ENCODE measurements at regions not wholly inside any gene's neighbourhood (a gene's known extent, or its start where the extent isn't known, plus 50 kb on each side); places are given as distances from the start of the nearest gene placed in this dataset.

DNA sequence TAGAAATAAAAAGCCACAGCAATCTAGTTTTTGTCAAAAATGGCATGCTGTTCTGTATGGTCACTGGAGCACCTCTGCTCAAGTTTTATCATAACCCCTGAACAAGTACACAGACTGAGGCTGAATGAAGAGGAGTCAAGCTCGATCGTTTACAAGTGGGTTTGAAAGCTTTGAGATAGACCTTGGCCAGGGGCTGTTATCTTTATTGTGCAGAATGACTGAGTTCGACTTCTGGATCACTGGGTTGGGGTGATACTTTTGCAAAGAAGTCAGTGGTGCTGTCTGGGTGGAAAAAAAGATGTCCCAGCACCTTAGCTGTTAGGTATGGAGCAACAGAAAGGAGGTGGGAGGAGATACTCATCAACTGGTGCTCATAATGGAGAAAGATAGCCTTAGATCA is 446.0 kb downstream of the HACE1 start:
- DNase-seq (ENCODE audit: low read depth in 1 of 2, low spot score in 1 of 2): no peak
- no peak for TF ChIP-seq CTCF (IDR thresholded peaks at IDR 0.05; ENCODE audit: low read depth, low read length)
- H3K36me3 ChIP-seq: no peaks in the 10 kb centered on the region
- H3K9me3 ChIP-seq (ENCODE audit: low read depth): no peaks in the 10 kb centered on the region
- H3K27me3 ChIP-seq: no peaks in the 10 kb centered on the region
- no peak overlapping the region for H3K4me3 ChIP-seq
- no peaks in the 10 kb centered on the region for H3K4me1 ChIP-seq (ENCODE audit: low read depth)
- H3K27ac ChIP-seq: no peak overlapping the region

DNA sequence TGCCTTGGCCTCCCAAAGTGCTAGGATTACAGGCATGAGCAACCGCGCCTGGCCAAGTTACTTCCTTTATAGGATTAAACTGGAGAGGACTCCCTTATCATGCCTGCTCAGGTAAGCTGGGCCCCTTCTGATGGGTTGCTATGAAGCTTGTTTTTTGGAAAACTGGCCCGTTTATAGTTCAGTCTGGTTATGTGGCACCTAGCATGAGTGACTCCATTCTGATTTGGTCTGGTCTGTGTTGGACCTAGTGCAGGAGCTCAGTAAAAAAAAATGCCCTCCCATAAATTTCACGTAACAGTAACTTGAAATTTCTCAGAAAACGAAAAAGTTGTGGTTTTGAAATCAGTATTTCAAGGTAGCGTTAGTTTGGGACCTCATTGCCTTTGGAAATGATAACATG is 448.4 kb downstream of the HACE1 start:
- Histone ChIP-seq H3K9me3 (ENCODE audit: low read depth) (no peaks in the 10 kb centered on the region), H3K27ac (no peak overlapping the region), H3K27me3 (no peaks in the 10 kb centered on the region), H3K36me3 (no peaks in the 10 kb centered on the region), H3K4me3 (no peak overlapping the region), H3K4me1 (ENCODE audit: low read depth) (no peaks in the 10 kb centered on the region)
- DNase-seq (ENCODE audit: low read depth in 1 of 2, low spot score in 1 of 2): no peak
- no peak for TF ChIP-seq CTCF (IDR thresholded peaks at IDR 0.05; ENCODE audit: low read depth, low read length)

DNA sequence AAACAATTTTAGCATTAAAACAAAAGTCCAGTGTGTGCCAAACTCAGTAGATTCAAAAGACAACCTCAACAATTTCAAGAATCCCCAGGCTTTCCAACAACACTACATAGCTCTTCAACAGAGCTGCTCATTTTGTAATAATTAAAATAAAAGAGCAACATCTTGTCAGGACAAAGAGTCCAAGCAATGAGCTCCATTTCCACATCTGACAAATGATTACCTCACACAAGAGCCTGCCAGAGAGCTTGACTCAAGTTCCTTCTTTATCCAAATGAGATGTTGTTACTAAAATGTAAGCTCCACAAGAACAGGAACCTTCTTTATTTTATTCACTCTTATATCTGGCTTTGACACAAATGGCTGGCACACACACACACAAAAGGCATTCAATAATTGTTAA is 449.8 kb downstream of the HACE1 start:
- TF ChIP-seq CTCF (IDR thresholded peaks at IDR 0.05; ENCODE audit: low read depth, low read length): no peak
- no peak overlapping the region for H3K27ac ChIP-seq
- no peak overlapping the region for H3K4me3 ChIP-seq
- no peaks in the 10 kb centered on the region for H3K36me3 ChIP-seq
- DNase-seq (ENCODE audit: low read depth in 1 of 2, low spot score in 1 of 2): no peak
- no peaks in the 10 kb centered on the region for H3K4me1 ChIP-seq (ENCODE audit: low read depth)
- no peaks in the 10 kb centered on the region for H3K9me3 ChIP-seq (ENCODE audit: low read depth)
- no peaks in the 10 kb centered on the region for H3K27me3 ChIP-seq

DNA sequence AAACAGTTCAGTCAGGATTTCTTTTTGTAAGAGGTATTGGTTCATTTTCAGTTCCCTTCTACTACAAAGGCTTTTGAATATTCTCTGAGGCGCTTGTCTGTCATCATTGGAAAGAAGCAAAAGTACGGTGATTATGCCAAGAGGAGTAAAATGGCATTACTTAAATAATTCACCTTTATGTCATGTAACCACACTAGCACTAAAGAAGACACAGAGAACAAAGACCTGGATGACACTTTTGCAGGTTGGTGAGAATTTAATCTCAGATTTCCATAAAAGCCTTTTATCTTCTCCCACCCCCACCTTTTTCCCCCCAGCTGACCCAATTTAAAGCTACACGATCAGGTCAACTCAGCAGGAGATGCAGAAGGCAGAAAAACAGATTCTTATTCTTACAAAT is 451.8 kb downstream of the HACE1 start:
- no peaks in the 10 kb centered on the region for H3K4me1 ChIP-seq (ENCODE audit: low read depth)
- H3K27ac ChIP-seq: no peak overlapping the region
- no peak overlapping the region for H3K4me3 ChIP-seq
- no peak for TF ChIP-seq CTCF (IDR thresholded peaks at IDR 0.05; ENCODE audit: low read depth, low read length)
- no peaks in the 10 kb centered on the region for H3K9me3 ChIP-seq (ENCODE audit: low read depth)
- H3K27me3 ChIP-seq: no peaks in the 10 kb centered on the region
- DNase-seq (ENCODE audit: low read depth in 1 of 2, low spot score in 1 of 2): no peak
- no peaks in the 10 kb centered on the region for H3K36me3 ChIP-seq

- H3K9me3 ChIP-seq (ENCODE audit: low read depth): no peaks in the 10 kb centered on the region
- H3K4me1 ChIP-seq (ENCODE audit: low read depth): no peaks in the 10 kb centered on the region
- H3K27me3 ChIP-seq: no peaks in the 10 kb centered on the region
- DNase-seq (ENCODE audit: low read depth in 1 of 2, low spot score in 1 of 2): no peak
- H3K27ac ChIP-seq: no peak overlapping the region
- no peak overlapping the region for H3K4me3 ChIP-seq
- TF ChIP-seq CTCF (IDR thresholded peaks at IDR 0.05; ENCODE audit: low read depth, low read length): no peak
- H3K36me3 ChIP-seq: no peaks in the 10 kb centered on the region
Observed at GRCh38 chr6:104404377-104404776, 455.3 kb downstream of the HACE1 start.

GRCh38 chr6:104402572-104402971 is 457.1 kb downstream of the HACE1 start:
- Histone ChIP-seq H3K4me3 (no peak overlapping the region), H3K4me1 (ENCODE audit: low read depth) (no peaks in the 10 kb centered on the region), H3K36me3 (no peaks in the 10 kb centered on the region), H3K27me3 (no peaks in the 10 kb centered on the region), H3K9me3 (ENCODE audit: low read depth) (no peaks in the 10 kb centered on the region), H3K27ac (no peak overlapping the region)
- DNase-seq (ENCODE audit: low read depth in 1 of 2, low spot score in 1 of 2): no peak
- no peak for TF ChIP-seq CTCF (IDR thresholded peaks at IDR 0.05; ENCODE audit: low read depth, low read length)
